Neural cell (in vitro differentiated cells): ENCODE measurements at regions not wholly inside any gene's neighbourhood (a gene's known extent, or its start where the extent isn't known, plus 50 kb on each side); places are given as distances from the start of the nearest gene placed in this dataset.

Experiments used
- H2AFZ ChIP-seq: fragments of 200-600, 300-800 bp; sonication (generic), shearing (Covaris generic); 2 replicates; pipeline ENCODE4 v1.6.0; 2014; ENCODE audit warnings: low read depth, mild to moderate bottlenecking, antibody characterized with exemption, low read length, moderate library complexity
- H3F3A ChIP-seq: fragments of 200-600 bp; shearing (Covaris generic); 2 replicates; pipeline ENCODE4 v1.6.1; 2016; ENCODE audit warnings: mild to moderate bottlenecking, moderate library complexity, mixed read lengths, antibody characterized with exemption, low read length; ENCODE audit not compliant: insufficient read depth, poor library complexity, severe bottlenecking
- H3K27ac ChIP-seq: fragments of 200-600, 300-800 bp; sonication (generic), shearing (Covaris generic); 2 replicates; pipeline ENCODE4 v1.5.1; 2014; ENCODE audit warnings: mild to moderate bottlenecking, low read length, moderate library complexity
- H3K27me3 ChIP-seq: fragments of 300-800, 200-600 bp; sonication (generic), shearing (Covaris generic); 2 replicates; pipeline ENCODE4 v1.6.0; 2014; ENCODE audit warnings: mild to moderate bottlenecking, low read depth, low read length, moderate library complexity; ENCODE audit not compliant: insufficient read depth
- H3K36me3 ChIP-seq: fragments of 300-800, 200-600 bp; sonication (generic), shearing (Covaris generic); 2 replicates; pipeline ENCODE4 v1.5.1; 2014; ENCODE audit warnings: mild to moderate bottlenecking, antibody characterized with exemption, low read length, moderate library complexity; ENCODE audit not compliant: insufficient read depth
- H3K4me2 ChIP-seq: fragments of 300-800, 200-600 bp; sonication (generic), shearing (Covaris generic); 2 replicates; pipeline ENCODE4 v1.6.0; 2014; ENCODE audit warnings: mild to moderate bottlenecking, low read length
- H3K4me3 ChIP-seq: fragments of 300-800, 200-600 bp; sonication (generic), shearing (Covaris generic); 2 replicates; pipeline ENCODE4 v1.5.1; 2014; ENCODE audit warnings: mild to moderate bottlenecking, low read length, moderate library complexity
- H3K79me2 ChIP-seq: fragments of 200-600 bp; shearing (Covaris generic); replicated peaks from 2 replicates; pipeline ENCODE4 v1.6.0; 2014; ENCODE audit warnings: mild to moderate bottlenecking, low read length, moderate library complexity; ENCODE audit not compliant: insufficient read depth
- H3K9ac ChIP-seq: fragments of 300-800, 200-600 bp; sonication (generic), shearing (Covaris generic); 2 replicates; pipeline ENCODE4 v1.6.1; 2016; ENCODE audit warnings: mild to moderate bottlenecking, low read length, mixed read lengths
- H3K9me2 ChIP-seq: fragments of 200-600 bp; shearing (Covaris generic); 2 replicates; pipeline ENCODE4 v1.6.1; 2016; ENCODE audit warnings: mild to moderate bottlenecking, low read length, mixed read lengths; ENCODE audit not compliant: insufficient read depth
- H3K9me3 ChIP-seq: fragments of 200-600, 300-800 bp; sonication (generic), shearing (Covaris generic); 2 replicates; pipeline ENCODE4 v1.6.1; 2016; ENCODE audit warnings: mild to moderate bottlenecking, mixed run types, low read length, moderate library complexity, mixed read lengths
- H4K20me1 ChIP-seq: fragments of 200-600 bp; shearing (Covaris generic); 2 replicates; pipeline ENCODE4 v1.6.1; 2016; ENCODE audit warnings: mild to moderate bottlenecking, mixed run types; ENCODE audit not compliant: insufficient read depth
- EP300 ChIP-seq: fragments of 450-650 bp; conservative IDR thresholded peaks from 2 replicates; pipeline ENCODE4 v1.6.1; 2014; ENCODE audit warnings: antibody characterized with exemption, mild to moderate bottlenecking, moderate library complexity; ENCODE audit not compliant: poor library complexity, severe bottlenecking
- EZH2 ChIP-seq: fragments of 200-600, 300-800 bp; shearing (Covaris generic), sonication (generic); IDR thresholded peaks from 2 replicates; pipeline ENCODE4 v1.6.1; 2014; ENCODE audit warnings: antibody characterized with exemption, low read length, borderline replicate concordance, mild to moderate bottlenecking; ENCODE audit not compliant: insufficient read depth, poor library complexity, severe bottlenecking
- MXI1 ChIP-seq: fragments of 450-650 bp; conservative IDR thresholded peaks from 2 replicates; pipeline ENCODE4 v1.6.1; 2014; ENCODE audit warnings: antibody characterized with exemption, mild to moderate bottlenecking; ENCODE audit not compliant: poor library complexity, severe bottlenecking
- POLR2AphosphoS5 ChIP-seq: IDR thresholded peaks from 2 replicates; pipeline ENCODE4 v1.6.1; 2012
- RAD21 ChIP-seq: fragments of 450-650 bp; conservative IDR thresholded peaks from 2 replicates; pipeline ENCODE4 v1.6.1; 2014; ENCODE audit warnings: antibody characterized with exemption, mild to moderate bottlenecking, moderate library complexity
- SMC3 ChIP-seq: fragments of 450-650 bp; conservative IDR thresholded peaks from 2 replicates; pipeline ENCODE4 v1.6.1; 2014; ENCODE audit warnings: antibody characterized with exemption, mild to moderate bottlenecking, moderate library complexity; ENCODE audit not compliant: poor library complexity
- TAF1 ChIP-seq: IDR thresholded peaks from 2 replicates; pipeline ENCODE4 v1.6.1; 2012; ENCODE audit warnings: low read depth
- TF ChIP-seq, protein P1 (sequence below): IDR thresholded peaks from 2 replicates; pipeline ENCODE4 v1.6.1; 2012; ENCODE audit warnings: borderline replicate concordance
- TF ChIP-seq, protein P2 (sequence below): fragments of 450-650 bp; IDR thresholded peaks from 2 replicates; pipeline ENCODE4 v1.5.1; 2014; ENCODE audit warnings: antibody characterized with exemption, mild to moderate bottlenecking, moderate library complexity; ENCODE audit not compliant: poor library complexity, severe bottlenecking

DNA sequence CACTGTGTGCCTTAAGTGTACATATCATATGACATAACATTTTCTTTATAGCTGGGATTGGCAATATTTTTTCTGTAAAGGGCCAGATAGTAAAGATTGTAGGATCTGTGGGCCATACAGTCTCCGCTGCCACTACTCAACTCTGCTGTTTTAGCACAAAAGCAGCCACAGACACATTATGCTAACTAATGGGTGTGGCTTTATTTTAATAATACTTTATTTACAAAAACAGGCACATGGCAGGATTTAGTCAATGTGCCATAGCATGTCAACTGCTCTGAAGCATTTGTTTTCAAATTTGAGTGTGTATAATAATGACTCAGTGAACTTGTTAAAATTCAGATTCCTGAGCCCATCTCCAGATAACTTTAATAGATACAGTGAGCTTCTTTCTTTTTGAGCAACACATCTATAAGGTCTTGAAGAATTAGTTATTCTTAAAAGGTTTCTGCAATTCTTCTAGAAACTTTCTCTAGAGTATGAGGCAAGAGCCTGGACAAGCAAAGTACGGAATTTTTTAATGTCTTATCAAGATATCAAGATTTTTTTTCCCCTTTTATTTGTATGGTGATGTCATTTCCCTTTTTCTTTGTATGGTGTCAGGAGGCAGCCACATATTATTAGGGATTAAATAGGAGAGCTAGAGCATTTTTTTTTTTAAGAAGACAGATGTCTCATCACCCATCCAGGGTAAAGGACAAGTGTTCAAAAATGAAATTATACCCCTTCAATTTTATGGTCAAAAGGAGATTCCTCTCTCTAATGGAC lies 518.3 kb downstream of the DHX35 start:
- H3K27me3 ChIP-seq, result no peaks in the 10 kb centered on the region
- H3K79me2 ChIP-seq, result no peaks in the 10 kb centered on the region
- H3K9me3 ChIP-seq, result no peaks in the 10 kb centered on the region
- H3K27ac ChIP-seq, result no peak overlapping the region
- H3K36me3 ChIP-seq, result no peaks in the 10 kb centered on the region
- H3F3A ChIP-seq, result no peaks in the 10 kb centered on the region
- H3K9ac ChIP-seq, result no peak overlapping the region
- no peak overlapping the region for H2AFZ ChIP-seq
- TF ChIP-seq EP300, result no peak
- TF ChIP-seq, protein P1, sequence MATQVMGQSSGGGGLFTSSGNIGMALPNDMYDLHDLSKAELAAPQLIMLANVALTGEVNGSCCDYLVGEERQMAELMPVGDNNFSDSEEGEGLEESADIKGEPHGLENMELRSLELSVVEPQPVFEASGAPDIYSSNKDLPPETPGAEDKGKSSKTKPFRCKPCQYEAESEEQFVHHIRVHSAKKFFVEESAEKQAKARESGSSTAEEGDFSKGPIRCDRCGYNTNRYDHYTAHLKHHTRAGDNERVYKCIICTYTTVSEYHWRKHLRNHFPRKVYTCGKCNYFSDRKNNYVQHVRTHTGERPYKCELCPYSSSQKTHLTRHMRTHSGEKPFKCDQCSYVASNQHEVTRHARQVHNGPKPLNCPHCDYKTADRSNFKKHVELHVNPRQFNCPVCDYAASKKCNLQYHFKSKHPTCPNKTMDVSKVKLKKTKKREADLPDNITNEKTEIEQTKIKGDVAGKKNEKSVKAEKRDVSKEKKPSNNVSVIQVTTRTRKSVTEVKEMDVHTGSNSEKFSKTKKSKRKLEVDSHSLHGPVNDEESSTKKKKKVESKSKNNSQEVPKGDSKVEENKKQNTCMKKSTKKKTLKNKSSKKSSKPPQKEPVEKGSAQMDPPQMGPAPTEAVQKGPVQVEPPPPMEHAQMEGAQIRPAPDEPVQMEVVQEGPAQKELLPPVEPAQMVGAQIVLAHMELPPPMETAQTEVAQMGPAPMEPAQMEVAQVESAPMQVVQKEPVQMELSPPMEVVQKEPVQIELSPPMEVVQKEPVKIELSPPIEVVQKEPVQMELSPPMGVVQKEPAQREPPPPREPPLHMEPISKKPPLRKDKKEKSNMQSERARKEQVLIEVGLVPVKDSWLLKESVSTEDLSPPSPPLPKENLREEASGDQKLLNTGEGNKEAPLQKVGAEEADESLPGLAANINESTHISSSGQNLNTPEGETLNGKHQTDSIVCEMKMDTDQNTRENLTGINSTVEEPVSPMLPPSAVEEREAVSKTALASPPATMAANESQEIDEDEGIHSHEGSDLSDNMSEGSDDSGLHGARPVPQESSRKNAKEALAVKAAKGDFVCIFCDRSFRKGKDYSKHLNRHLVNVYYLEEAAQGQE, result no peak
- H3K4me2 ChIP-seq, result no peak overlapping the region
- no peaks in the 10 kb centered on the region for H3K9me2 ChIP-seq
- H4K20me1 ChIP-seq, result no peaks in the 10 kb centered on the region
- H3K4me3 ChIP-seq, result no peak overlapping the region

DNA sequence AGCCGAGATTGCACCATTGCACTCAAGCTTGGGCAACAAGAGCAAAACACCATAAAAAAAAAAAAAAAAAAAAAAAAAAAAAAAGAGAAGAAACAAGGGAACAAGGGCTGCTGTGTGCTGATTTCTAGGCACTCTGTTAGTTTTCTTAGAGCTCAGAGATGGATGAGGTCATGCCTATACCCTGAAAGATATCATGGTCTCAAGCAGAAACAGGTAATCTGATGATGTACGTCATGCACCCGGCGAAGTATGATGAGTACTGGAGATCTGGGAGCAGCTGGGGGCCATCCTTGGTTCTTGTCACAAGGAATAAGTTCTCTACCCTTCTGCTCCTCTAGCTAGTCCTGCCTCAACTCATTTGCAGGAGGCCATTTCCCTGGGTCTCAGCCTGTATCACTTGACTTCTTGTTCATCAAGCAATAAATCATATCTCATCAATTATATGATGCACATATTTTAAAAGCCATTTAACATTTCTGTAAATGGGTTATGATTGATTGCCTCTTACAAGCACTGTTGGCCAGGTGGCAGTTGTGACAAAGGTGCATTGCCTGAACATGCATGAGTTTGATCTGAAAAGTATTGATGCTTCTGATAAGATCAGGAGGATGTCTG lies 517.2 kb downstream of the DHX35 start:
- no peak for TF ChIP-seq EP300
- TF ChIP-seq RAD21, result no peak
- TF ChIP-seq EZH2, result no peak
- TF ChIP-seq, protein P1, result no peak
- TF ChIP-seq MXI1, result no peak
- TF ChIP-seq TAF1, result no peak
- TF ChIP-seq POLR2AphosphoS5, result no peak
- TF ChIP-seq, protein P2, sequence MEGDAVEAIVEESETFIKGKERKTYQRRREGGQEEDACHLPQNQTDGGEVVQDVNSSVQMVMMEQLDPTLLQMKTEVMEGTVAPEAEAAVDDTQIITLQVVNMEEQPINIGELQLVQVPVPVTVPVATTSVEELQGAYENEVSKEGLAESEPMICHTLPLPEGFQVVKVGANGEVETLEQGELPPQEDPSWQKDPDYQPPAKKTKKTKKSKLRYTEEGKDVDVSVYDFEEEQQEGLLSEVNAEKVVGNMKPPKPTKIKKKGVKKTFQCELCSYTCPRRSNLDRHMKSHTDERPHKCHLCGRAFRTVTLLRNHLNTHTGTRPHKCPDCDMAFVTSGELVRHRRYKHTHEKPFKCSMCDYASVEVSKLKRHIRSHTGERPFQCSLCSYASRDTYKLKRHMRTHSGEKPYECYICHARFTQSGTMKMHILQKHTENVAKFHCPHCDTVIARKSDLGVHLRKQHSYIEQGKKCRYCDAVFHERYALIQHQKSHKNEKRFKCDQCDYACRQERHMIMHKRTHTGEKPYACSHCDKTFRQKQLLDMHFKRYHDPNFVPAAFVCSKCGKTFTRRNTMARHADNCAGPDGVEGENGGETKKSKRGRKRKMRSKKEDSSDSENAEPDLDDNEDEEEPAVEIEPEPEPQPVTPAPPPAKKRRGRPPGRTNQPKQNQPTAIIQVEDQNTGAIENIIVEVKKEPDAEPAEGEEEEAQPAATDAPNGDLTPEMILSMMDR, result no peak
- no peak for TF ChIP-seq SMC3
- Histone ChIP-seq H3K36me3 (no peaks in the 10 kb centered on the region), H4K20me1 (no peaks in the 10 kb centered on the region), H3K27ac (no peak overlapping the region), H3K9me3 (no peaks in the 10 kb centered on the region), H3K4me2 (no peak overlapping the region), H3K27me3 (no peaks in the 10 kb centered on the region), H2AFZ (no peak overlapping the region), H3F3A (no peaks in the 10 kb centered on the region), H3K4me3 (no peak overlapping the region), H3K9me2 (no peaks in the 10 kb centered on the region), H3K79me2 (no peaks in the 10 kb centered on the region), H3K9ac (no peak overlapping the region)
